T-cell (primary cell): ENCODE measurements at regions not wholly inside any gene's neighbourhood (a gene's known extent, or its start where the extent isn't known, plus 50 kb on each side); places are given as distances from the start of the nearest gene placed in this dataset.

Experiments
- ATAC-seq, 4 experiments: fragments of 200-7000 bp in 3 of 4; fragments of 150-1000 bp in 1 of 4; cut with Tn5 transposase; replicated peaks in 1 of 4; 1 replicate in 3 of 4; 2 replicates in 1 of 4; pipeline ENCODE4 v1.10.0; 2021; ENCODE audit warnings: moderate library complexity in 3 of 4, mild to moderate bottlenecking in 2 of 4, moderate number of reproducible peaks in 1 of 4
- CTCF ChIA-PET, 2 donors: fragments of 300-600 bp; sonication (Branson Sonifier 250); formaldehyde crosslinking; loops; one replicate each; lab custom pipeline; 2022; ENCODE audit warnings: antibody characterized with exemption in 2 of 2; lab: Charles Lee
- POLR2A ChIA-PET, 2 donors: fragments of 300-600 bp; sonication (Branson Sonifier 250); formaldehyde crosslinking; loops; one replicate each; lab custom pipeline; 2022; ENCODE audit warnings: antibody characterized with exemption in 2 of 2; lab: Charles Lee
- DNase-seq, 35 experiments: peaks; one replicate each; pipeline versions ENCODE4 v3.0.0 to v3.0.0-alpha.2; 2013 to 2023
- H3K27ac ChIP-seq: one replicate; pipeline ENCODE4 v1.5.1; 2013; ENCODE audit warnings: low read length
- H3K27me3 ChIP-seq, 2 experiments: replicated peaks in 1 of 2; 1 replicate in 1 of 2; 2 replicates in 1 of 2; pipeline versions ENCODE4 v1.6.1 to v1.7.0; 2013; ENCODE audit warnings: low read length in 1 of 2, mixed read lengths in 1 of 2; ENCODE audit not compliant: control insufficient read depth in 2 of 2, insufficient read depth in 2 of 2; ENCODE audit errors: extremely low read depth in 1 of 2
- H3K36me3 ChIP-seq, 2 donors: 1 replicate in 1 of 2; 2 replicates in 1 of 2; pipeline versions ENCODE4 v1.6.1 to v1.7.0; 2013; ENCODE audit warnings: low read length in 1 of 2; ENCODE audit not compliant: control insufficient read depth in 2 of 2, insufficient read depth in 1 of 2; ENCODE audit errors: extremely low read depth in 1 of 2
- H3K4me1 ChIP-seq, 2 experiments: 1 replicate in 1 of 2; 2 replicates in 1 of 2; pipeline versions ENCODE4 v1.6.1 to v1.7.0; 2013; ENCODE audit warnings: low read length in 2 of 2, mixed read lengths in 1 of 2; ENCODE audit not compliant: insufficient read depth in 2 of 2, control insufficient read depth in 1 of 2; ENCODE audit errors: extremely low read depth in 1 of 2
- H3K4me3 ChIP-seq, 2 donors: 1 replicate in 1 of 2; 2 replicates in 1 of 2; pipeline versions ENCODE4 v1.5.1 to v1.7.0; 2013; ENCODE audit warnings: mild to moderate bottlenecking in 2 of 2, low read length in 1 of 2, moderate library complexity in 1 of 2; ENCODE audit not compliant: control insufficient read depth in 1 of 2; ENCODE audit errors: extremely low read depth in 1 of 2
- H3K9me3 ChIP-seq: 2 replicates; pipeline ENCODE4 v1.7.0; 2013
- H3K27ac Mint-ChIP-seq, 2 donors: one replicate each; pipeline ENCODE4 v1.8.0; 2020 to 2021; ENCODE audit warnings: mild to moderate bottlenecking in 2 of 2, mixed read lengths in 2 of 2
- H3K27me3 Mint-ChIP-seq, 2 donors: one replicate each; pipeline ENCODE4 v1.8.0; 2021 to 2022; ENCODE audit warnings: mixed read lengths in 2 of 2
- H3K36me3 Mint-ChIP-seq: one replicate; pipeline ENCODE4 v1.8.0; 2021; ENCODE audit warnings: mixed read lengths
- H3K4me1 Mint-ChIP-seq, 3 donors: one replicate each; pipeline ENCODE4 v1.8.0; 2020 to 2022; ENCODE audit warnings: mixed read lengths in 3 of 3, mild to moderate bottlenecking in 1 of 3
- H3K4me3 Mint-ChIP-seq, 3 donors: one replicate each; pipeline ENCODE4 v1.8.0; 2020 to 2022; ENCODE audit warnings: mild to moderate bottlenecking in 3 of 3, mixed read lengths in 3 of 3, moderate library complexity in 3 of 3
- H3K9me3 Mint-ChIP-seq, 3 donors: one replicate each; pipeline ENCODE4 v1.8.0; 2020 to 2022; ENCODE audit warnings: mixed read lengths in 3 of 3
- WGBS: methylation state at CpG from one replicate; pipeline ENCODE4 v1.1.5; 2013; ENCODE audit warnings: missing lambda C conversion rate; ENCODE audit not compliant: insufficient coverage; 5-methylcytosine and 5-hydroxymethylcytosine counted together

- POLR2A ChIA-PET: no interaction called here
- no peak overlapping the region for H3K4me3 ChIP-seq
- no peak overlapping the region for H3K4me3 Mint-ChIP-seq
Measured at GRCh38 chr4:11782859-11783258, 354.2 kb upstream of the HS3ST1 start.

GRCh38 chr4:11777447-11777846 is 348.8 kb upstream of the HS3ST1 start:
- POLR2A ChIA-PET: interaction anchor here in 1 of 2 donors (0.6 kb wide), 1 partner anchor 26 kb away, joined by 4 read pairs; no protein-coding TSS in a partner anchor
- no peaks in the 10 kb centered on the region for H3K4me1 Mint-ChIP-seq

More at GRCh38 chr4:11782859-11783258, 354.2 kb upstream of the HS3ST1 start:
- 95% methylated on average over 3 of the region's 5 CpGs for WGBS
- Mint-ChIP-seq H3K27me3 (peaks cover 0 to 14% of the 10 kb centered on the region in 2 donors), H3K4me1 (no peaks in the 10 kb centered on the region), H3K36me3 (no peaks in the 10 kb centered on the region), H3K27ac (no peak overlapping the region), H3K9me3 (peaks cover 0 to 4% (median 0%) of the 10 kb centered on the region in 3 donors)
- Histone ChIP-seq H3K4me1 (no peaks in the 10 kb centered on the region), H3K9me3 (no peaks in the 10 kb centered on the region), H3K36me3 (no peaks in the 10 kb centered on the region), H3K27ac (no peak overlapping the region), H3K27me3 (no peaks in the 10 kb centered on the region)
- ATAC-seq (no peak), DNase-seq (no peak)
- CTCF ChIA-PET: interaction anchor here in 1 of 2 donors (0.6 kb wide), 1 partner anchor 853 kb away, joined by 5 read pairs; no protein-coding TSS in a partner anchor

GRCh38 chr4:11774346-11774745 is 345.7 kb upstream of the HS3ST1 start:
- Mint-ChIP-seq H3K4me3 (no peak overlapping the region), H3K36me3 (no peaks in the 10 kb centered on the region), H3K4me1 (no peaks in the 10 kb centered on the region), H3K27ac (no peak overlapping the region), H3K9me3 (no peaks in the 10 kb centered on the region), H3K27me3 (peaks cover 0 to 10% of the 10 kb centered on the region in 2 donors)
- no peak overlapping the region for H3K27ac ChIP-seq
- POLR2A ChIA-PET: no interaction called here
- no peaks in the 10 kb centered on the region for H3K4me1 ChIP-seq
- no peaks in the 10 kb centered on the region for H3K9me3 ChIP-seq
- no peak for DNase-seq
- ATAC-seq: no peak
- WGBS: no CpG with 5 or more reads among the region's 2 CpGs
- H3K27me3 ChIP-seq: no peaks in the 10 kb centered on the region
- CTCF ChIA-PET: no interaction called here
- H3K4me3 ChIP-seq: no peak overlapping the region
- no peaks in the 10 kb centered on the region for H3K36me3 ChIP-seq

More at GRCh38 chr4:11777447-11777846, 348.8 kb upstream of the HS3ST1 start:
- Histone ChIP-seq H3K27me3 (no peaks in the 10 kb centered on the region), H3K36me3 (no peaks in the 10 kb centered on the region), H3K4me3 (no peak overlapping the region), H3K9me3 (no peaks in the 10 kb centered on the region), H3K4me1 (no peaks in the 10 kb centered on the region), H3K27ac (no peak overlapping the region)
- 68% methylated on average over 3 of the region's 3 CpGs for WGBS
- Mint-ChIP-seq H3K27me3 (peaks cover 0 to 20% of the 10 kb centered on the region in 2 donors), H3K4me3 (no peak overlapping the region), H3K27ac (no peak overlapping the region), H3K9me3 (peaks cover 0 to 4% (median 0%) of the 10 kb centered on the region in 3 donors), H3K36me3 (no peaks in the 10 kb centered on the region)
- no peak for ATAC-seq
- CTCF ChIA-PET: no interaction called here
- DNase-seq: no peak

- H3K4me3 Mint-ChIP-seq: no peak overlapping the region
- no peaks in the 10 kb centered on the region for H3K27me3 ChIP-seq
- no peaks in the 10 kb centered on the region for H3K36me3 Mint-ChIP-seq
- POLR2A ChIA-PET: no interaction called here
- H3K27ac ChIP-seq: no peak overlapping the region
- H3K4me1 ChIP-seq: no peaks in the 10 kb centered on the region
- H3K27ac Mint-ChIP-seq: no peak overlapping the region
- no peaks in the 10 kb centered on the region for H3K9me3 Mint-ChIP-seq
- H3K9me3 ChIP-seq: no peaks in the 10 kb centered on the region
- DNase-seq (no peak), ATAC-seq (no peak)
- H3K36me3 ChIP-seq: no peaks in the 10 kb centered on the region
- H3K4me1 Mint-ChIP-seq: no peaks in the 10 kb centered on the region
- H3K27me3 Mint-ChIP-seq: peaks cover 0 to 10% of the 10 kb centered on the region in 2 donors
- 100% methylated on average over 2 of the region's 3 CpGs for WGBS
- H3K4me3 ChIP-seq: no peak overlapping the region
- CTCF ChIA-PET: no interaction called here
Measured at GRCh38 chr4:11773798-11774197, 345.1 kb upstream of the HS3ST1 start.

- no peak for ATAC-seq
Measured at GRCh38 chr4:11769434-11769833, 340.7 kb upstream of the HS3ST1 start.

GRCh38 chr4:11768251-11768972 is 339.7 kb upstream of the HS3ST1 start:
- Histone ChIP-seq H3K27ac (no peak overlapping the region), H3K4me3 (no peak overlapping the region), H3K36me3 (no peaks in the 10 kb centered on the region), H3K9me3 (no peaks in the 10 kb centered on the region), H3K27me3 (no peaks in the 10 kb centered on the region), H3K4me1 (no peaks in the 10 kb centered on the region)
- Mint-ChIP-seq H3K9me3 (no peaks in the 10 kb centered on the region), H3K4me3 (no peak overlapping the region), H3K27me3 (peaks cover 0 to 16% of the 10 kb centered on the region in 2 donors), H3K27ac (no peak overlapping the region), H3K4me1 (no peaks in the 10 kb centered on the region), H3K36me3 (no peaks in the 10 kb centered on the region)
- POLR2A ChIA-PET: no interaction called here
- CTCF ChIA-PET: no interaction called here
- ATAC-seq (no peak), DNase-seq (no peak)
- 60% methylated on average over 1 of the region's 7 CpGs for WGBS

More at GRCh38 chr4:11769434-11769833, 340.7 kb upstream of the HS3ST1 start:
- H3K27ac Mint-ChIP-seq: no peak overlapping the region
- H3K27me3 Mint-ChIP-seq: peaks cover 0 to 10% of the 10 kb centered on the region in 2 donors
- DNase-seq: no peak
- CTCF ChIA-PET: no interaction called here
- Histone ChIP-seq H3K36me3 (no peaks in the 10 kb centered on the region), H3K4me1 (no peaks in the 10 kb centered on the region), H3K4me3 (no peak overlapping the region), H3K27ac (no peak overlapping the region), H3K27me3 (no peaks in the 10 kb centered on the region), H3K9me3 (no peaks in the 10 kb centered on the region)
- no peaks in the 10 kb centered on the region for H3K4me1 Mint-ChIP-seq
- POLR2A ChIA-PET: no interaction called here
- no peak overlapping the region for H3K4me3 Mint-ChIP-seq
- H3K9me3 Mint-ChIP-seq: no peaks in the 10 kb centered on the region
- no peaks in the 10 kb centered on the region for H3K36me3 Mint-ChIP-seq
- no CpG with 5 or more reads among the region's 3 CpGs for WGBS
